NCI-H460 (cell line): ENCODE measurements at regions not wholly inside any gene's neighbourhood (a gene's known extent, or its start where the extent isn't known, plus 50 kb on each side); places are given as distances from the start of the nearest gene placed in this dataset.
"Not testable (repeated sequence)": the region's sequence is repeated elsewhere in the genome, so short reads cannot be mapped to it uniquely, and the experiment has no call there.

Experiments used
- DNase-seq: peaks from one replicate; pipeline ENCODE4 v3.0.0-alpha.2; 2016; ENCODE audit warnings: low read depth; ENCODE audit errors: extremely low read depth

- not testable (repeated sequence) for DNase-seq
These were observed 135.1 kb downstream of the CRLF3 start for GRCh38 chr17:30689266-30690000.

- DNase-seq = not testable (repeated sequence)
These were observed 137.7 kb downstream of the CRLF3 start for GRCh38 chr17:30686538-30687479.

- DNase-seq = not testable (repeated sequence)
These were observed 142.2 kb downstream of the CRLF3 start for GRCh38 chr17:30682280-30682679.

GRCh38 chr17:30680681-30681080 is 143.8 kb downstream of the CRLF3 start:
- DNase-seq = not testable (repeated sequence)

- no peak for DNase-seq
These were observed 146.8 kb downstream of the CRLF3 start for GRCh38 chr17:30677550-30678249.

- DNase-seq = not testable (repeated sequence)
These were observed 148.6 kb downstream of the CRLF3 start for GRCh38 chr17:30675777-30676492.

- DNase-seq = not testable (repeated sequence)
These were observed 155.3 kb downstream of the CRLF3 start for GRCh38 chr17:30669217-30669649.

GRCh38 chr17:30668360-30669181 is 155.9 kb downstream of the CRLF3 start:
- not testable (repeated sequence) for DNase-seq

GRCh38 chr17:30667657-30668359 is 156.7 kb downstream of the CRLF3 start:
- DNase-seq = not testable (repeated sequence)

- DNase-seq = not testable (repeated sequence)
These were observed 157.4 kb downstream of the CRLF3 start for GRCh38 chr17:30666838-30667656.

GRCh38 chr17:30663727-30664455 is 160.6 kb downstream of the CRLF3 start:
- not testable (repeated sequence) for DNase-seq

GRCh38 chr17:30657148-30657547 is 167.3 kb downstream of the CRLF3 start:
- not testable (repeated sequence) for DNase-seq

GRCh38 chr17:30653038-30653437 is 171.5 kb downstream of the CRLF3 start:
- not testable (repeated sequence) for DNase-seq

GRCh38 chr17:30650149-30650548 is 172.9 kb downstream of the GOSR1 start:
- not testable (repeated sequence) for DNase-seq

- DNase-seq = not testable (repeated sequence)
These were observed 170.9 kb downstream of the GOSR1 start for GRCh38 chr17:30648015-30648620.

GRCh38 chr17:30645875-30646274 is 168.7 kb downstream of the GOSR1 start:
- not testable (repeated sequence) for DNase-seq

- DNase-seq = not testable (repeated sequence)
These were observed 167.5 kb downstream of the GOSR1 start for GRCh38 chr17:30644713-30645112.
